ENCODE measurements at regions not wholly inside any gene's neighbourhood (a gene's known extent, or its start where the extent isn't known, plus 50 kb on each side); places are given as distances from the start of the nearest gene placed in this dataset.
"Not testable (repeated sequence)": the region's sequence is repeated elsewhere in the genome, so short reads cannot be mapped to it uniquely, and the experiment has no call there.

GRCh38 chr10:29379208-29379607 is 90.3 kb downstream of the LYZL1 start (continued):
- TF ChIP-seq VEZF1 (CRISPR knock-in tag; IDR thresholded peaks at IDR 0.05): no peak
- no peak for TF ChIP-seq CCAR2 (IDR thresholded peaks at IDR 0.05; ENCODE audit: low read depth, low read length)
- no peak for TF ChIP-seq TCF15 (CRISPR knock-in tag; IDR thresholded peaks at IDR 0.05)

GRCh38 chr10:29379777-29380598 is 91.1 kb downstream of the LYZL1 start:
- H3K27ac ChIP-seq (ENCODE audit: extremely low read depth, low read depth, low read length); in situ Hi-C loops (cut with MboI); POLR2A ChIA-PET; H3K9me3 ChIP-seq (replicated peaks; ENCODE audit: control insufficient read depth, insufficient read depth, low read depth, low read length); H4K20me1 ChIP-seq (replicated peaks; ENCODE audit: control insufficient read depth, insufficient read depth, low read length); H3K4me3 ChIP-seq; ATAC-seq; H3K4me2 ChIP-seq (ENCODE audit: insufficient read depth, low read length); FAIRE-seq; H3K79me2 ChIP-seq (ENCODE audit: control insufficient read depth, insufficient read depth, low read length); CTCF ChIA-PET (ENCODE audit: low intra/inter-chr PET ratio); H3K36me3 ChIP-seq (ENCODE audit: control insufficient read depth, insufficient read depth, low read length); H3K9me1 ChIP-seq (ENCODE audit: control insufficient read depth, insufficient read depth, low read length); H3K4me1 ChIP-seq (replicated peaks in 1 of 2; ENCODE audit: control insufficient read depth in 2 of 2, insufficient read depth in 2 of 2, low read length in 2 of 2); H2AFZ ChIP-seq (ENCODE audit: low read depth, low read length); DNase-seq (ENCODE audit: extremely low read depth in 1 of 4, low spot score in 3 of 4); H3K9ac ChIP-seq (ENCODE audit: insufficient read depth in 1 of 2, low read depth in 2 of 2, low read length in 2 of 2); BruUV-seq (replicated peaks): not testable (repeated sequence)
- intact Hi-C loops (cut with micrococcal nuclease): loop anchor here (5.0 kb wide), 2 partner anchors 67 to 132 kb away; no protein-coding TSS in a partner anchor
- H3K27me3 ChIP-seq (ENCODE audit: control insufficient read depth in 2 of 2, insufficient read depth in 2 of 2, low read length in 2 of 2): peaks cover 15 to 37% of the 10 kb centered on the region in 2 experiments; a peak in 4 of 5 replicates
- under 1% methylated on average over 10 of the region's 16 CpGs for WGBS (ENCODE audit: insufficient coverage, low coverage, missing lambda C conversion rate)

GRCh38 chr10:29380599-29381511 is 92.0 kb downstream of the LYZL1 start:
- CTCF ChIA-PET (ENCODE audit: low intra/inter-chr PET ratio); H4K20me1 ChIP-seq (replicated peaks; ENCODE audit: control insufficient read depth, insufficient read depth, low read length); ATAC-seq; intact Hi-C loops (cut with micrococcal nuclease); H3K36me3 ChIP-seq (ENCODE audit: control insufficient read depth, insufficient read depth, low read length); POLR2A ChIA-PET; DNase-seq (ENCODE audit: extremely low read depth in 1 of 4, low spot score in 3 of 4); H3K27ac ChIP-seq (ENCODE audit: extremely low read depth, low read depth, low read length); in situ Hi-C loops (cut with MboI); BruUV-seq (replicated peaks); H3K4me1 ChIP-seq (replicated peaks in 1 of 2; ENCODE audit: control insufficient read depth in 2 of 2, insufficient read depth in 2 of 2, low read length in 2 of 2); H3K9me3 ChIP-seq (replicated peaks; ENCODE audit: control insufficient read depth, insufficient read depth, low read depth, low read length); H3K9me1 ChIP-seq (ENCODE audit: control insufficient read depth, insufficient read depth, low read length); H3K79me2 ChIP-seq (ENCODE audit: control insufficient read depth, insufficient read depth, low read length); H2AFZ ChIP-seq (ENCODE audit: low read depth, low read length); H3K9ac ChIP-seq (ENCODE audit: insufficient read depth in 1 of 2, low read depth in 2 of 2, low read length in 2 of 2); H3K4me3 ChIP-seq; H3K4me2 ChIP-seq (ENCODE audit: insufficient read depth, low read length); FAIRE-seq: not testable (repeated sequence)
- H3K27me3 ChIP-seq (ENCODE audit: control insufficient read depth in 2 of 2, insufficient read depth in 2 of 2, low read length in 2 of 2): peaks cover 12 to 37% of the 10 kb centered on the region in 2 experiments; a peak in 4 of 5 replicates
- WGBS (ENCODE audit: insufficient coverage, low coverage, missing lambda C conversion rate): under 1% methylated on average over 14 of the region's 16 CpGs
